ENCODE measurements at regions not wholly inside any gene's neighbourhood (a gene's known extent, or its start where the extent isn't known, plus 50 kb on each side); places are given as distances from the start of the nearest gene placed in this dataset.

DNA sequence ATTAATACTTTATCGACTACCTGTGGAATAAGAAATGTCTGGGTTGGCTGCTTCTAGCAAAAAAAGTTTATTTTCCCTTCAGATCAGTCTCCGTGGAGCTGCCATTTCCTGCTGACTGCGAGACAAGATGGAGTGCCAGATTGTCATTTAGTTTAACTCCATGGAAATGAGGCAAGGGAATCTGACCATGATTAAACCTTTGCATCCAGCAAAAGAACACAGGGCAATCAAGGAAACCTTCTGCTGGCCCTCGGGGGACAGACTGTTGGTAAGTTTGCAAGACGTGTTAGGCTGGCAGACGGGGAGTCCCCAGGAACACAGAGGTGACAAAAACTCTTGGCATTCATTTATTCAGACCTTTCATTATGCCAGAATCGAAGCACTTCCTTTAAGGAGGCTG is 52.2 kb upstream of the SPACA1 start:
- no peak for TF ChIP-seq CTCF (conservative IDR thresholded peaks at IDR 0.05; ENCODE audit: low read depth, low read length)
- TF ChIP-seq EZH2 (IDR thresholded peaks at IDR 0.05; ENCODE audit: borderline replicate concordance, low read depth, low read length, poor library complexity, severe bottlenecking), result no peak
- POLR2A ChIA-PET (ENCODE audit: low non-redundant PET), result no interaction called here
- Histone ChIP-seq H3K4me3 (ENCODE audit: low read depth, low read length, poor library complexity, severe bottlenecking) (no peak overlapping the region), H3K4me1 (ENCODE audit: insufficient read depth, low read length, poor library complexity, severe bottlenecking) (no peaks in the 10 kb centered on the region), H3K27me3 (replicated peaks; ENCODE audit: insufficient read depth, low read depth, low read length, poor library complexity) (peaks cover 11% of the 10 kb centered on the region), H3K27ac (ENCODE audit: low read depth, low read length, poor library complexity, severe bottlenecking) (no peak overlapping the region), H3K36me3 (ENCODE audit: insufficient read depth, low read length, poor library complexity, severe bottlenecking) (no peaks in the 10 kb centered on the region), H3K9me3 (ENCODE audit: low read depth, low read length, poor library complexity, severe bottlenecking) (no peaks in the 10 kb centered on the region)
- intact Hi-C loops (cut with micrococcal nuclease; ENCODE audit: unreplicated experiment), result no loop called here
- CTCF ChIA-PET, result no interaction called here
- BruUV-seq (replicated peaks), result no TSS peak
- DNase-seq (ENCODE audit: low spot score), result no peak

- intact Hi-C loops (cut with micrococcal nuclease; ENCODE audit: unreplicated experiment), result no loop called here
- ChIA-PET CTCF (no interaction called here), POLR2A (ENCODE audit: low non-redundant PET) (no interaction called here)
- Histone ChIP-seq H3K27ac (ENCODE audit: low read depth, low read length, poor library complexity, severe bottlenecking) (no peak overlapping the region), H3K4me3 (ENCODE audit: low read depth, low read length, poor library complexity, severe bottlenecking) (no peak overlapping the region), H3K36me3 (ENCODE audit: insufficient read depth, low read length, poor library complexity, severe bottlenecking) (no peaks in the 10 kb centered on the region), H3K4me1 (ENCODE audit: insufficient read depth, low read length, poor library complexity, severe bottlenecking) (no peaks in the 10 kb centered on the region), H3K9me3 (ENCODE audit: low read depth, low read length, poor library complexity, severe bottlenecking) (no peaks in the 10 kb centered on the region), H3K27me3 (replicated peaks; ENCODE audit: insufficient read depth, low read depth, low read length, poor library complexity) (peaks cover under 1% of the 10 kb centered on the region)
- TF ChIP-seq CTCF (conservative IDR thresholded peaks at IDR 0.05; ENCODE audit: low read depth, low read length) (no peak), EZH2 (IDR thresholded peaks at IDR 0.05; ENCODE audit: borderline replicate concordance, low read depth, low read length, poor library complexity, severe bottlenecking) (no peak)
- no TSS peak for BruUV-seq (replicated peaks)
- no peak for DNase-seq (ENCODE audit: low spot score)
Measured at GRCh38 chr6:87993356-87993755, 54.3 kb upstream of the SPACA1 start.

DNA sequence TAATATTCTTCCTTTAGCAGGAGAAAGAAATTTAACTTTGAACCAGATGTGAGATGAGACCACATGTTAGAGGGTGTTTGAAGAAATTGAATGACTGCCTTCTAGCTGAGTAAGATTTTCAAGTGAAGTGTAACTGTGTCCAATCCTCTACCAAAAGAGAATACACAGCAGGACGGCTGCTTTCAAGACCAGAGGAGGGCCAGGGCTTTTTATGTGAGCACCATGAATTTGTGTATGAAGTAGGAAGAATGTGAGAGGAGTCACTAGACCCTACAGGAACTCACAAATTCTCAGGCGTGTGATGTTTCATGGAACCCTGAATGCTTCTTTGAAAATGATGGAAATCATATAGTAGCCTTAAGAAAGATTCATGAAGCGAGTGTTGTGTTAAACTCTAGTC is 56.8 kb upstream of the SPACA1 start:
- no peaks in the 10 kb centered on the region for H3K9me3 ChIP-seq (ENCODE audit: low read depth, low read length, poor library complexity, severe bottlenecking)
- no peak overlapping the region for H3K27ac ChIP-seq (ENCODE audit: low read depth, low read length, poor library complexity, severe bottlenecking)
- H3K36me3 ChIP-seq (ENCODE audit: insufficient read depth, low read length, poor library complexity, severe bottlenecking), result no peaks in the 10 kb centered on the region
- intact Hi-C loops (cut with micrococcal nuclease; ENCODE audit: unreplicated experiment), result no loop called here
- no peak overlapping the region for H3K4me3 ChIP-seq (ENCODE audit: low read depth, low read length, poor library complexity, severe bottlenecking)
- no peak for TF ChIP-seq EZH2 (IDR thresholded peaks at IDR 0.05; ENCODE audit: borderline replicate concordance, low read depth, low read length, poor library complexity, severe bottlenecking)
- TF ChIP-seq CTCF (conservative IDR thresholded peaks at IDR 0.05; ENCODE audit: low read depth, low read length), result no peak
- ChIA-PET POLR2A (ENCODE audit: low non-redundant PET) (no interaction called here), CTCF (no interaction called here)
- H3K4me1 ChIP-seq (ENCODE audit: insufficient read depth, low read length, poor library complexity, severe bottlenecking), result no peaks in the 10 kb centered on the region
- DNase-seq (ENCODE audit: low spot score), result no peak
- H3K27me3 ChIP-seq (replicated peaks; ENCODE audit: insufficient read depth, low read depth, low read length, poor library complexity), result no peaks in the 10 kb centered on the region
- BruUV-seq (replicated peaks), result no TSS peak
